HCT116 (cell line): ENCODE measurements at regions not wholly inside any gene's neighbourhood (a gene's known extent, or its start where the extent isn't known, plus 50 kb on each side); places are given as distances from the start of the nearest gene placed in this dataset.
"Not testable (repeated sequence)": the region's sequence is repeated elsewhere in the genome, so short reads cannot be mapped to it uniquely, and the experiment has no call there.

Source experiments
- ATAC-seq: fragments of 200-7000 bp; cut with Tn5 transposase; 2 replicates; pipeline ENCODE4 v1.9.1; 2020; ENCODE audit warnings: mild to moderate bottlenecking, moderate library complexity
- BruUV-seq: library from RNA; stranded (reverse); fragments of 400-500 nt; replicated peaks from 2 replicates; lab custom pipeline; 2021; lab: Mats Ljungman, UMichigan
- CTCF ChIA-PET: fragments of 300-600 bp; sonication (Branson Sonifier 250); formaldehyde crosslinking; loops from one replicate; lab custom pipeline; 2021; ENCODE audit warnings: antibody characterized with exemption; lab: Charles Lee
- POLR2A ChIA-PET: fragments of 300-600, 350-600 bp; sonication (Branson Sonifier 250); formaldehyde crosslinking; loops from one replicate; lab custom pipeline; 2021; ENCODE audit warnings: antibody characterized with exemption; lab: Charles Lee
- RAD21 ChIA-PET, 2 experiments: fragments of 300-600 bp; sonication (Branson Sonifier 250); formaldehyde crosslinking; loops; one replicate each; lab custom pipeline; 2023; ENCODE audit warnings: low total read pairs in 2 of 2; ENCODE audit not compliant: uncharacterized antibody in 2 of 2, unreplicated experiment in 2 of 2, low non-redundant PET in 1 of 2; lab: Charles Lee
- DNase-seq: peaks from one replicate; pipeline ENCODE4 v3.0.0-alpha.2; 2010; ENCODE audit warnings: low read depth, low spot score
- H2AFZ ChIP-seq: fragments of 200-600 bp; shearing (Covaris generic), sonication (generic); 2 replicates; pipeline ENCODE4 v1.6.1; 2017; ENCODE audit warnings: low read depth, mixed run types, mixed read lengths, antibody characterized with exemption, low read length; ENCODE audit not compliant: poor library complexity, severe bottlenecking
- H3K27ac ChIP-seq: 2 replicates; pipeline ENCODE4 v1.5.1; 2012; ENCODE audit warnings: low read depth, low read length
- H3K27me3 ChIP-seq: fragments of 200-600 bp; sonication (generic); 2 replicates; pipeline ENCODE4 v1.6.1; 2016; ENCODE audit warnings: mixed run types, low read length, mixed read lengths; ENCODE audit not compliant: insufficient read depth
- H3K36me3 ChIP-seq, 2 experiments: fragments of 200-500 bp in 1 of 2; fragments of 200-600 bp in 1 of 2; sonication (Bioruptor generic) in 1 of 2; sonication (generic) in 1 of 2; 2 replicates each; pipeline versions ENCODE4 v1.5.1 to v1.6.1; 2014 to 2016; ENCODE audit warnings: low read length in 2 of 2, inconsistent platforms in 1 of 2, mixed read lengths in 1 of 2, mixed run types in 1 of 2; ENCODE audit not compliant: insufficient read depth in 2 of 2, control insufficient read depth in 1 of 2
- H3K4me1 ChIP-seq, 2 experiments: fragments of 200-600 bp in 1 of 2; sonication (generic) in 1 of 2; 2 replicates each; pipeline versions ENCODE4 v1.5.1 to v1.6.1; 2012 to 2017; ENCODE audit warnings: low read length in 2 of 2, inconsistent platforms in 1 of 2, mild to moderate bottlenecking in 1 of 2, mixed read lengths in 1 of 2, mixed run types in 1 of 2, moderate library complexity in 1 of 2; ENCODE audit not compliant: insufficient read depth in 2 of 2, control insufficient read depth in 1 of 2
- H3K4me2 ChIP-seq: fragments of 200-600 bp; sonication (generic); 2 replicates; pipeline ENCODE4 v1.6.1; 2017; ENCODE audit warnings: mixed run types, low read length, mixed read lengths
- H3K4me3 ChIP-seq, 2 experiments: fragments of 200-600 bp in 1 of 2; sonication (generic) in 1 of 2; replicated peaks in 1 of 2; 2 replicates each; pipeline ENCODE4 v1.5.1; 2011 to 2016; ENCODE audit warnings: low read length in 2 of 2, control low read depth in 1 of 2, low read depth in 1 of 2, mild to moderate bottlenecking in 1 of 2, mixed read lengths in 1 of 2, mixed run types in 1 of 2
- H3K79me2 ChIP-seq: fragments of 200-600 bp; sonication (generic); 2 replicates; pipeline ENCODE4 v1.6.1; 2017; ENCODE audit warnings: mild to moderate bottlenecking, mixed run types, low read length, moderate library complexity, mixed read lengths; ENCODE audit not compliant: insufficient read depth
- H3K9ac ChIP-seq: fragments of 200-600 bp; sonication (generic); 2 replicates; pipeline ENCODE4 v1.6.1; 2016; ENCODE audit warnings: low read length, mixed read lengths
- H3K9me2 ChIP-seq: fragments of 200-600 bp; sonication (generic), shearing (Covaris generic); 2 replicates; pipeline ENCODE4 v1.6.1; 2017; ENCODE audit warnings: mixed run types, mild to moderate bottlenecking, moderate library complexity; ENCODE audit not compliant: insufficient read depth
- H3K9me3 ChIP-seq, 2 experiments: fragments of 200-500 bp in 1 of 2; fragments of 200-600 bp in 1 of 2; sonication (Bioruptor generic) in 1 of 2; sonication (generic) in 1 of 2; 2 replicates each; pipeline ENCODE4 v1.6.1; 2014 to 2017; ENCODE audit warnings: low read length in 2 of 2, mixed read lengths in 2 of 2, inconsistent platforms in 1 of 2, low read depth in 1 of 2, mild to moderate bottlenecking in 1 of 2, mixed run types in 1 of 2, moderate library complexity in 1 of 2; ENCODE audit not compliant: control insufficient read depth in 1 of 2, insufficient read depth in 1 of 2
- H4K20me1 ChIP-seq: fragments of 200-600 bp; sonication (generic), shearing (Covaris generic); 2 replicates; pipeline ENCODE4 v1.6.1; 2017; ENCODE audit warnings: mixed run types, mild to moderate bottlenecking, moderate library complexity; ENCODE audit not compliant: insufficient read depth
- EZH2phosphoT487 ChIP-seq: fragments of 200-600 bp; IDR thresholded peaks from 2 replicates; pipeline ENCODE4 v1.6.1; 2018; ENCODE audit warnings: antibody characterized with exemption, borderline replicate concordance
- intact Hi-C: fragments of 100-400 bp; cut with micrococcal nuclease; formaldehyde crosslinking; loops from 2 replicates; pipeline ENCODE4 v1.10.0; 2022
- TF ChIP-seq, protein P1 (sequence below): IDR thresholded peaks from 2 replicates; pipeline ENCODE4 v1.6.1; 2012; ENCODE audit warnings: low read depth

DNA sequence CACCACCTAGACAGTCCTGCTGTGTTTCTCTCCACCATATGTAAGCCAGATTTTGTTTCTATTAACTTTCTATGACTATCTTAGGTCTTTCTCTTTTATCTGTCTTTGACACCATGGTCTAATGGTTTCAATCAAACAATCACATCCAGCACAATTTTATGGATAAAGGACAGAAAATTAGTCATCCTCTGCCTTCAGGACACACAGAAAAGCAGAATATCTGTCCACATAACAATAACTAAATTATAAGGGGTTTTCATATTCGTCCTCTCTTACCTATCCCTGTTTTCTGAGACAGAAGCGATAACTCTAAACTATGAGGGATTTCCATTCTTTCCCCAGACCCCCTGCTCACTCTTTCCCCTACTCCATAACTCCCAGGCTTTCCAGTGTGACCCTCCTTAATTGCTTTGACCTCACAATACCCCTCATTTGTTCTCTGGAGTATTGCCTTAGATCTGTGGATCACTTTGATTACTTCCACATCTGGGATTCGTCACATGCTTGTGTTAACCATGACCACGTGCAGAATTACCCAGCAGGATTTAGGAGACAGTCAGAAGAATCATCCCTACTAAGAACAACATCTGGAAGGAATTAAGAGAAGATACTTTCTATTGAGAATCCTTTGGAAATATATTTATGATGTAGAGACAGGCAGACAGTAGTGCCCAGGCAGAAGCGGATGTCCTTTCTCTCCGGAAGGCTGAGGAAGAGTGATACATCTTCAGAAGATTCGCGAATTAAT is 108.2 kb upstream of the GREM2 start (continued):
- TF ChIP-seq, protein P1, sequence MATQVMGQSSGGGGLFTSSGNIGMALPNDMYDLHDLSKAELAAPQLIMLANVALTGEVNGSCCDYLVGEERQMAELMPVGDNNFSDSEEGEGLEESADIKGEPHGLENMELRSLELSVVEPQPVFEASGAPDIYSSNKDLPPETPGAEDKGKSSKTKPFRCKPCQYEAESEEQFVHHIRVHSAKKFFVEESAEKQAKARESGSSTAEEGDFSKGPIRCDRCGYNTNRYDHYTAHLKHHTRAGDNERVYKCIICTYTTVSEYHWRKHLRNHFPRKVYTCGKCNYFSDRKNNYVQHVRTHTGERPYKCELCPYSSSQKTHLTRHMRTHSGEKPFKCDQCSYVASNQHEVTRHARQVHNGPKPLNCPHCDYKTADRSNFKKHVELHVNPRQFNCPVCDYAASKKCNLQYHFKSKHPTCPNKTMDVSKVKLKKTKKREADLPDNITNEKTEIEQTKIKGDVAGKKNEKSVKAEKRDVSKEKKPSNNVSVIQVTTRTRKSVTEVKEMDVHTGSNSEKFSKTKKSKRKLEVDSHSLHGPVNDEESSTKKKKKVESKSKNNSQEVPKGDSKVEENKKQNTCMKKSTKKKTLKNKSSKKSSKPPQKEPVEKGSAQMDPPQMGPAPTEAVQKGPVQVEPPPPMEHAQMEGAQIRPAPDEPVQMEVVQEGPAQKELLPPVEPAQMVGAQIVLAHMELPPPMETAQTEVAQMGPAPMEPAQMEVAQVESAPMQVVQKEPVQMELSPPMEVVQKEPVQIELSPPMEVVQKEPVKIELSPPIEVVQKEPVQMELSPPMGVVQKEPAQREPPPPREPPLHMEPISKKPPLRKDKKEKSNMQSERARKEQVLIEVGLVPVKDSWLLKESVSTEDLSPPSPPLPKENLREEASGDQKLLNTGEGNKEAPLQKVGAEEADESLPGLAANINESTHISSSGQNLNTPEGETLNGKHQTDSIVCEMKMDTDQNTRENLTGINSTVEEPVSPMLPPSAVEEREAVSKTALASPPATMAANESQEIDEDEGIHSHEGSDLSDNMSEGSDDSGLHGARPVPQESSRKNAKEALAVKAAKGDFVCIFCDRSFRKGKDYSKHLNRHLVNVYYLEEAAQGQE = no peak
- TF ChIP-seq EZH2phosphoT487 = no peak

DNA sequence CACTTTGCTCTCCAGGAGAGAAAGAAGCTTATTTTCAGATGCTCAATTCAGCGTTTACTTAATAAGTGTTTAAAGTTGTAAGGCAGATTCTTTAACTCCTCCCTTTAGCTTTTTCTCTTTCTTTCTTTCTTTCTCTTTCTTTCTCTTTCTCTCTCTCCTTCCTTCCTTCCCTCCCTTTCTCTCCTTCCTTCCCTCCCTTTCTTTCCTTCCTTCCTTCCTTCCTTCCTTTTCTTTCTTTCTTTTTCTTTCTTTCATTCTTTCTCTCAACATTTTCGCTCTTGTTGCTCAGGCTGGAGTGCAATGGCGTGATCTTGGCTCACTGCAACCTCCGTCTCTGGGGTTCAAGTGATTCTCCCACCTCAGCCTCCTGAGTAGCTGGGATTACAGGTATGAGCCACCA is 104.6 kb upstream of the GREM2 start:
- H3K4me1 ChIP-seq, intact Hi-C loops, H3K27ac ChIP-seq, RAD21 ChIA-PET, H3K9me2 ChIP-seq, H3K9ac ChIP-seq, H3K4me2 ChIP-seq, H3K36me3 ChIP-seq, H4K20me1 ChIP-seq, BruUV-seq, H3K79me2 ChIP-seq, DNase-seq, POLR2A ChIA-PET, H3K4me3 ChIP-seq, ATAC-seq, H2AFZ ChIP-seq, H3K27me3 ChIP-seq, CTCF ChIA-PET: not testable (repeated sequence)
- peaks cover 8 to 17% of the 10 kb centered on the region in 2 experiments; a peak in 2 of 4 replicates for H3K9me3 ChIP-seq
